ENCODE measurements at regions not wholly inside any gene's neighbourhood (a gene's known extent, or its start where the extent isn't known, plus 50 kb on each side); places are given as distances from the start of the nearest gene placed in this dataset.

- DNase-seq = no peak
Measured at GRCh38 chr20:40536808-40537207, 152.2 kb downstream of the MAFB start.

- no peak for DNase-seq
Measured at GRCh38 chr20:40535816-40536215, 153.2 kb downstream of the MAFB start.

- DNase-seq = no peak
Measured at GRCh38 chr20:40532103-40532502, 156.9 kb downstream of the MAFB start.

GRCh38 chr20:40525351-40525750 lies 163.7 kb downstream of the MAFB start:
- no peak for DNase-seq

- no peak for DNase-seq
Measured at GRCh38 chr20:40524071-40524470, 165.0 kb downstream of the MAFB start.

- DNase-seq = no peak
Measured at GRCh38 chr20:40522405-40522804, 166.6 kb downstream of the MAFB start.

GRCh38 chr20:40521962-40522361 lies 167.1 kb downstream of the MAFB start:
- no peak for DNase-seq

- no peak for DNase-seq
Measured at GRCh38 chr20:40519918-40520317, 169.1 kb downstream of the MAFB start.

- no peak for DNase-seq
Measured at GRCh38 chr20:40512994-40513393, 176.0 kb downstream of the MAFB start.

GRCh38 chr20:40512591-40512990 lies 176.4 kb downstream of the MAFB start:
- no peak for DNase-seq

- no peak for DNase-seq
Measured at GRCh38 chr20:40511478-40511877, 177.6 kb downstream of the MAFB start.

GRCh38 chr20:40510622-40511021 lies 178.4 kb downstream of the MAFB start:
- DNase-seq = no peak

- no peak for DNase-seq
Measured at GRCh38 chr20:40508821-40509220, 180.2 kb downstream of the MAFB start.

GRCh38 chr20:40506537-40506939 lies 182.5 kb downstream of the MAFB start:
- peak; percentile 40 to 91 for DNase-seq

GRCh38 chr20:40503119-40503518 lies 185.9 kb downstream of the MAFB start:
- DNase-seq = no peak

- DNase-seq = no peak
Measured at GRCh38 chr20:40502576-40502975, 186.5 kb downstream of the MAFB start.

GRCh38 chr20:40499391-40499790 lies 189.6 kb downstream of the MAFB start:
- DNase-seq = no peak

GRCh38 chr20:40497899-40498691 lies 190.9 kb downstream of the MAFB start:
- peak; percentile 6 to 77 for DNase-seq

GRCh38 chr20:40495956-40496355 lies 193.1 kb downstream of the MAFB start:
- DNase-seq = no peak

- peak in 1 of 2 donors; percentile 69 for DNase-seq
Measured at GRCh38 chr20:40494248-40494647, 194.8 kb downstream of the MAFB start.

GRCh38 chr20:40493549-40493948 lies 195.5 kb downstream of the MAFB start:
- peak in 1 of 2 donors; percentile 34 for DNase-seq

- DNase-seq = no peak
Measured at GRCh38 chr20:40493071-40493470, 196.0 kb downstream of the MAFB start.

GRCh38 chr20:40491009-40491590 lies 197.9 kb downstream of the MAFB start:
- DNase-seq = no peak

GRCh38 chr20:40489886-40490285 lies 199.2 kb downstream of the MAFB start:
- no peak for DNase-seq

- DNase-seq = no peak
Measured at GRCh38 chr20:40488401-40488800, 200.6 kb downstream of the MAFB start.
